GM21360 (cell line): ENCODE measurements at regions not wholly inside any gene's neighbourhood (a gene's known extent, or its start where the extent isn't known, plus 50 kb on each side); places are given as distances from the start of the nearest gene placed in this dataset.
A peak's percentile ranks its signal among the peaks of the same experiment; 100 is the strongest.
"Not testable (repeated sequence)": the region's sequence is repeated elsewhere in the genome, so short reads cannot be mapped to it uniquely, and the experiment has no call there.

Experiments used
- ATAC-seq: cut with Tn5 transposase; IDR thresholded peaks from one replicate; pipeline ENCODE4 v1.9.1; 2021; ENCODE audit warnings: mild to moderate bottlenecking, moderate library complexity; ENCODE audit not compliant: unreplicated experiment

- no peak for ATAC-seq
Measured at GRCh38 chr7:119665796-119666195, 607.2 kb upstream of the KCND2 start.

- no peak for ATAC-seq
Measured at GRCh38 chr7:119681336-119681735, 591.6 kb upstream of the KCND2 start.

- no peak for ATAC-seq
Measured at GRCh38 chr7:119684763-119685162, 588.2 kb upstream of the KCND2 start.

GRCh38 chr7:119685906-119686305 lies 587.1 kb upstream of the KCND2 start:
- no peak for ATAC-seq

GRCh38 chr7:119688831-119689230 lies 584.1 kb upstream of the KCND2 start:
- no peak for ATAC-seq

- no peak for ATAC-seq
Measured at GRCh38 chr7:119692541-119692940, 580.4 kb upstream of the KCND2 start.

GRCh38 chr7:119694506-119694905 lies 578.5 kb upstream of the KCND2 start:
- no peak for ATAC-seq

- no peak for ATAC-seq
Measured at GRCh38 chr7:119696336-119696735, 576.6 kb upstream of the KCND2 start.

GRCh38 chr7:119703895-119704294 lies 569.1 kb upstream of the KCND2 start:
- no peak for ATAC-seq

- ATAC-seq: no peak
Measured at GRCh38 chr7:119706608-119707007, 566.4 kb upstream of the KCND2 start.

- ATAC-seq: no peak
Measured at GRCh38 chr7:119708891-119709290, 564.1 kb upstream of the KCND2 start.

- ATAC-seq: peak; percentile 85
Measured at GRCh38 chr7:119711104-119711503, 561.9 kb upstream of the KCND2 start.

- no peak for ATAC-seq
Measured at GRCh38 chr7:119712886-119713462, 560.0 kb upstream of the KCND2 start.

- ATAC-seq: no peak
Measured at GRCh38 chr7:119713606-119714005, 559.4 kb upstream of the KCND2 start.

- no peak for ATAC-seq
Measured at GRCh38 chr7:119720541-119720940, 552.4 kb upstream of the KCND2 start.

- no peak for ATAC-seq
Measured at GRCh38 chr7:119724041-119724792, 548.8 kb upstream of the KCND2 start.

GRCh38 chr7:119733127-119733879 lies 539.7 kb upstream of the KCND2 start:
- no peak for ATAC-seq

GRCh38 chr7:119737390-119737789 lies 535.6 kb upstream of the KCND2 start:
- no peak for ATAC-seq

- ATAC-seq: not testable (repeated sequence)
Measured at GRCh38 chr7:119745280-119745679, 527.7 kb upstream of the KCND2 start.

GRCh38 chr7:119748251-119748860 lies 524.6 kb upstream of the KCND2 start:
- no peak for ATAC-seq

- no peak for ATAC-seq
Measured at GRCh38 chr7:119748991-119749390, 524.0 kb upstream of the KCND2 start.

GRCh38 chr7:119756687-119757086 lies 516.3 kb upstream of the KCND2 start:
- no peak for ATAC-seq
